ENCODE measurements at regions not wholly inside any gene's neighbourhood (a gene's known extent, or its start where the extent isn't known, plus 50 kb on each side); places are given as distances from the start of the nearest gene placed in this dataset.
"Not testable (repeated sequence)": the region's sequence is repeated elsewhere in the genome, so short reads cannot be mapped to it uniquely, and the experiment has no call there.

- no peak for FAIRE-seq
These were observed 71.2 kb upstream of the FSIP2 start for GRCh38 chr2:185667452-185667851.

- no peak for FAIRE-seq
These were observed 69.9 kb upstream of the FSIP2 start for GRCh38 chr2:185668710-185669109.

- no peak for FAIRE-seq
These were observed 64.4 kb upstream of the FSIP2 start for GRCh38 chr2:185674232-185674631.

GRCh38 chr2:185676316-185676715 lies 62.3 kb upstream of the FSIP2 start:
- no peak for FAIRE-seq

GRCh38 chr2:185687001-185687400 lies 51.6 kb upstream of the FSIP2 start:
- not testable (repeated sequence) for FAIRE-seq

GRCh38 chr2:185687967-185688366 lies 50.6 kb upstream of the FSIP2 start:
- FAIRE-seq, result no peak

All from A204.1 (cell line).